Endothelial cell of umbilical vein (primary cell): ENCODE measurements at regions not wholly inside any gene's neighbourhood (a gene's known extent, or its start where the extent isn't known, plus 50 kb on each side); places are given as distances from the start of the nearest gene placed in this dataset.

Source experiments
- BruUV-seq: library from RNA; stranded (reverse); fragments of 400-500 nt; replicated peaks from 2 replicates; lab custom pipeline; 2021; lab: Mats Ljungman, UMichigan
- CTCF ChIA-PET: fragments of 300-600, 350-600 bp; sonication (Branson Sonifier 250); formaldehyde crosslinking; loops from one replicate; lab custom pipeline; 2021; ENCODE audit warnings: antibody characterized with exemption, inconsistent platforms; lab: Charles Lee
- POLR2A ChIA-PET: fragments of 300-600, 350-600 bp; sonication (Branson Sonifier 250); formaldehyde crosslinking; loops from one replicate; lab custom pipeline; 2021; ENCODE audit warnings: antibody characterized with exemption, inconsistent platforms; lab: Charles Lee
- DNase-seq: peaks from one replicate; pipeline ENCODE4 v3.0.0-alpha.2; 2011; ENCODE audit warnings: low read depth, low spot score
- FAIRE-seq: peaks from 2 replicates; lab custom pipeline; 2011; peaks lifted over from hg19 to GRCh38; lab: Jason Lieb, UNC
- H2AFZ ChIP-seq: 2 replicates; pipeline ENCODE4 v1.6.0; 2012; ENCODE audit warnings: low read depth, low read length, control low read depth, inconsistent platforms
- H3K27ac ChIP-seq: 2 replicates; pipeline ENCODE4 v1.5.1; 2011; ENCODE audit warnings: low read depth, mild to moderate bottlenecking, control low read depth, low read length, moderate library complexity; ENCODE audit not compliant: insufficient read depth
- H3K27me3 ChIP-seq, 2 experiments: 2 replicates each; pipeline versions ENCODE4 v1.6.0 to v1.6.1; 2011; ENCODE audit warnings: low read length in 2 of 2, mixed read lengths in 1 of 2; ENCODE audit not compliant: control insufficient read depth in 2 of 2, insufficient read depth in 2 of 2
- H3K36me3 ChIP-seq, 2 experiments: 2 replicates in 1 of 2; 3 replicates in 1 of 2; pipeline ENCODE4 v1.5.1; 2011; ENCODE audit warnings: low read length in 2 of 2, mild to moderate bottlenecking in 1 of 2, moderate library complexity in 1 of 2; ENCODE audit not compliant: control insufficient read depth in 2 of 2, insufficient read depth in 2 of 2; ENCODE audit errors: extremely low read depth in 1 of 2
- H3K4me1 ChIP-seq: 3 replicates; pipeline ENCODE4 v1.5.1; 2011; ENCODE audit warnings: mild to moderate bottlenecking, low read length; ENCODE audit not compliant: control insufficient read depth, insufficient read depth; ENCODE audit errors: extremely low read depth
- H3K4me2 ChIP-seq: 2 replicates; pipeline ENCODE4 v1.6.1; 2011; ENCODE audit warnings: low read length, control low read depth, mixed read lengths; ENCODE audit not compliant: insufficient read depth
- H3K4me3 ChIP-seq, 3 experiments: fragments of 200-600 bp in 1 of 3; sonication (generic), shearing (Covaris generic) in 1 of 3; replicated peaks in 1 of 3; 2 replicates each; pipeline ENCODE4 v1.5.1; 2011 to 2016; ENCODE audit warnings: control low read depth in 3 of 3, low read length in 3 of 3, mild to moderate bottlenecking in 2 of 3, inconsistent platforms in 1 of 3, low read depth in 1 of 3, moderate library complexity in 1 of 3; ENCODE audit not compliant: insufficient read depth in 1 of 3
- H3K79me2 ChIP-seq: 2 replicates; pipeline ENCODE4 v1.6.0; 2012; ENCODE audit warnings: low read length, inconsistent platforms; ENCODE audit not compliant: control insufficient read depth, insufficient read depth
- H3K9ac ChIP-seq: replicated peaks from 2 replicates; pipeline ENCODE3; 2011; ENCODE audit warnings: low read length, control low read depth; ENCODE audit not compliant: insufficient read depth; ENCODE audit errors: extremely low read depth
- H3K9me1 ChIP-seq: replicated peaks from 3 replicates; pipeline ENCODE4 v1.6.0; 2011; ENCODE audit warnings: mild to moderate bottlenecking, low read length; ENCODE audit not compliant: control insufficient read depth, insufficient read depth; ENCODE audit errors: extremely low read depth
- H3K9me3 ChIP-seq: replicated peaks from 2 replicates; pipeline ENCODE4 v1.5.1; 2012; ENCODE audit warnings: low read length, inconsistent platforms; ENCODE audit not compliant: control insufficient read depth, insufficient read depth
- H4K20me1 ChIP-seq: replicated peaks from 2 replicates; pipeline ENCODE3; 2011; ENCODE audit warnings: mild to moderate bottlenecking, low read length; ENCODE audit not compliant: control insufficient read depth, insufficient read depth; ENCODE audit errors: extremely low read depth
- FOS ChIP-seq: IDR thresholded peaks from 2 replicates; pipeline ENCODE4 v1.6.1; 2011; ENCODE audit warnings: mild to moderate bottlenecking, low read length, moderate library complexity, borderline replicate concordance; ENCODE audit not compliant: insufficient read depth
- JUN ChIP-seq: IDR thresholded peaks from 2 replicates; pipeline ENCODE4 v1.6.1; 2011; ENCODE audit warnings: borderline replicate concordance, low read depth; ENCODE audit not compliant: insufficient read length, insufficient read depth
- MYC ChIP-seq: IDR thresholded peaks from one replicate; pipeline ENCODE4 v1.6.1; 2011; ENCODE audit warnings: mild to moderate bottlenecking, low read depth, low read length
- POLR2A ChIP-seq: IDR thresholded peaks from 2 replicates; pipeline ENCODE4 v1.6.1; 2012; ENCODE audit warnings: low read depth, mild to moderate bottlenecking, control low read depth, low read length
- POLR2AphosphoS5 ChIP-seq: IDR thresholded peaks from 2 replicates; pipeline ENCODE4 v1.6.1; 2012; ENCODE audit warnings: low read depth, mild to moderate bottlenecking, control low read depth, low read length, moderate library complexity; ENCODE audit not compliant: insufficient read depth
- dilution Hi-C: fragments of 300-500 bp; cut with MboI; formaldehyde crosslinking; loops from one replicate; pipeline ENCODE4 v1.15.0; 2019; ENCODE audit warnings: low sequenced_read_pairs; ENCODE audit not compliant: extremely low pct_ligation_motif_present
- intact Hi-C: fragments of 100-400 bp; cut with micrococcal nuclease; formaldehyde crosslinking; loops from one replicate; pipeline ENCODE4 v1.10.0; 2022
- TF ChIP-seq, protein P1 (sequence below): IDR thresholded peaks from 2 replicates; pipeline ENCODE4 v1.6.1; 2011; ENCODE audit not compliant: insufficient read depth, insufficient read length

DNA sequence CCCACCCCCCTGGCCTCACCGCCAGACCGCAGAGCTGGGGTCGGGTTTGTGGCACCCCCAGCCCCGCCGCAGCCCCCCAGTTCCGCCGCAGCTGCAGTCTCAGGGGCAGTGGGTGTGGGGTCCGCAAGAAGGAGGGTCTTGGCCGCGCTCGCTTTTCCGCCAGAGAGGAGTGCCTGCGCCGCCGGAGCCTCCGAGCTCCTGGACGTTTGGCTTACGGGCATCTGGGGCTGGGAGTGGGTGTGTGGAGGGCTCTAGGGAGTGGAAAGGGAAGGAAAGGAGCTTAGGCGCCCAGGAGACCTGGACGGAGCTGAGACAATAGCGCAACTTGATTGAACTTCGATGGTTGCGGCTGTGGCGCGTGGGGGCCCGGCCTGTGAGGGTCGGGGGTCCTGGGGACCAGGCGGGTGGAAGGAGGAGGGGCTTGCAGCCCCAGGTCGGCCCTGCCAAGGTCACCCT lies 88.8 kb upstream of the IPO9 start:
- Histone ChIP-seq H3K4me2 (peak overlapping the region; percentile 87), H3K4me3 (peak overlapping the region; percentile 69 to 92 (median 91)), H3K9me3 (no peaks in the 10 kb centered on the region), H3K27me3 (no peaks in the 10 kb centered on the region), H3K9ac (peak overlapping the region; percentile 78), H3K79me2 (peaks cover 71% of the 10 kb centered on the region), H3K9me1 (no peaks in the 10 kb centered on the region), H3K27ac (peak overlapping the region; percentile 44), H4K20me1 (no peaks in the 10 kb centered on the region), H3K4me1 (peaks cover 26% of the 10 kb centered on the region), H3K36me3 (no peaks in the 10 kb centered on the region), H2AFZ (peak overlapping the region; percentile 14)
- DNase-seq, result no peak
- intact Hi-C loops (loop anchor here (1.0 kb wide), 2 partner anchors 8 to 51 kb away; no protein-coding TSS in a partner anchor), dilution Hi-C loops (no loop called here)
- no peak for TF ChIP-seq MYC
- no peak for TF ChIP-seq JUN
- TF ChIP-seq FOS, result no peak
- peak; percentile 9 for TF ChIP-seq POLR2AphosphoS5
- no peak for TF ChIP-seq POLR2A
- no TSS peak for BruUV-seq
- CTCF ChIA-PET, result interaction anchor here (0.7 to 14.5 kb wide), 16 partner anchors 8 to 179 kb away, joined by 3 to 139 read pairs (median 4); no protein-coding TSS in a partner anchor
- FAIRE-seq, result peak; percentile 72
- POLR2A ChIA-PET, result interaction anchor here (0.7 to 1.1 kb wide), 3 partner anchors 25 to 53 kb away, joined by 3 to 5 read pairs (median 5); no protein-coding TSS in a partner anchor

DNA sequence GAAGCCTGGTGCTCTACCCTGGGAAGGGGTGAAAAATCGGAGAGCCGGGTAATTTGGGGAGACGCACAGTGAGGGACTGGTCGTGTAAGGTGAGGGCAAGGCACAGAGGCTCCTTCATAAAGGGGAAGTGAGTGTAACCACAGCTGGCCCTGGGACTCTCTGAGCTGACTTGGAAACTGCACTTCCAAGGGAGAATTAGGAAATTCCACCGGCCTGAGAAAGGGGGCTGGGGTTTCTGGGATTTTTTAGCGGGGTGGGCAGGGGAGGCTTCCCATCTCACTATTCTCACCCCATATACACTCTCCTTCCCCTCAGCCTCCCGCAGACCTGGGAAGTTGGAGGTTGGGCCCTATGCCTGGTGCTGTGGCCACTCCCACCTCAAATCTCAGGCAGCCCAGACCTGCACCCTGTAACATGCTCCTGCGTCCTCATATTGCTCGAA lies 88.3 kb upstream of the IPO9 start:
- H3K4me3 ChIP-seq, result peak overlapping the region; percentile 69 to 92 (median 91)
- H3K4me1 ChIP-seq, result peaks cover 24% of the 10 kb centered on the region
- DNase-seq (no peak), FAIRE-seq (peak; percentile 47)
- peak overlapping the region; percentile 87 for H3K4me2 ChIP-seq
- peak overlapping the region; percentile 44 for H3K27ac ChIP-seq
- H3K9me3 ChIP-seq, result no peaks in the 10 kb centered on the region
- ChIA-PET CTCF (interaction anchor here (0.7 to 14.5 kb wide), 14 partner anchors 8 to 180 kb away, joined by 3 to 139 read pairs (median 4); no protein-coding TSS in a partner anchor), POLR2A (interaction anchor here (0.7 to 1.1 kb wide), 2 partner anchors 33 to 52 kb away, joined by 3 to 5 read pairs; no protein-coding TSS in a partner anchor)
- H3K36me3 ChIP-seq, result no peaks in the 10 kb centered on the region
- H3K79me2 ChIP-seq, result peaks cover 73% of the 10 kb centered on the region
- dilution Hi-C loops (no loop called here), intact Hi-C loops (loop anchor here (1.0 kb wide), 2 partner anchors 8 to 51 kb away; no protein-coding TSS in a partner anchor)
- no peaks in the 10 kb centered on the region for H4K20me1 ChIP-seq
- no peak overlapping the region for H2AFZ ChIP-seq
- H3K9ac ChIP-seq, result peak overlapping the region; percentile 78
- peak; percentile 59 for TF ChIP-seq POLR2A
- TF ChIP-seq, protein P1, sequence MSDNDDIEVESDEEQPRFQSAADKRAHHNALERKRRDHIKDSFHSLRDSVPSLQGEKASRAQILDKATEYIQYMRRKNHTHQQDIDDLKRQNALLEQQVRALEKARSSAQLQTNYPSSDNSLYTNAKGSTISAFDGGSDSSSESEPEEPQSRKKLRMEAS, result no peak
- TF ChIP-seq JUN, result no peak
- H3K9me1 ChIP-seq, result no peaks in the 10 kb centered on the region
- H3K27me3 ChIP-seq, result no peaks in the 10 kb centered on the region
- BruUV-seq, result no TSS peak
